HUES48 (cell line): ENCODE measurements at regions not wholly inside any gene's neighbourhood (a gene's known extent, or its start where the extent isn't known, plus 50 kb on each side); places are given as distances from the start of the nearest gene placed in this dataset.

ENCODE experiments used
- H3K27ac ChIP-seq: one replicate; pipeline ENCODE4 v1.7.0; 2013; ENCODE audit warnings: low read depth, low read length, inconsistent platforms
- H3K27me3 ChIP-seq: 2 replicates; pipeline ENCODE4 v1.6.1; 2013; ENCODE audit warnings: mild to moderate bottlenecking, low read length; ENCODE audit not compliant: control insufficient read depth, insufficient read depth
- H3K36me3 ChIP-seq: 2 replicates; pipeline ENCODE4 v1.6.1; 2013; ENCODE audit warnings: low read length; ENCODE audit not compliant: control insufficient read depth, insufficient read depth
- H3K4me1 ChIP-seq: 2 replicates; pipeline ENCODE4 v1.6.1; 2013; ENCODE audit warnings: mild to moderate bottlenecking, low read length; ENCODE audit not compliant: control insufficient read depth, insufficient read depth
- H3K4me3 ChIP-seq: 2 replicates; pipeline ENCODE4 v1.5.1; 2013; ENCODE audit warnings: mild to moderate bottlenecking, low read depth, low read length
- H3K9ac ChIP-seq: 2 replicates; pipeline ENCODE4 v1.6.1; 2013; ENCODE audit warnings: mild to moderate bottlenecking, low read depth, low read length, moderate library complexity
- H3K9me3 ChIP-seq: 2 replicates; pipeline ENCODE4 v1.6.1; 2013; ENCODE audit warnings: low read length; ENCODE audit not compliant: control insufficient read depth, insufficient read depth

DNA sequence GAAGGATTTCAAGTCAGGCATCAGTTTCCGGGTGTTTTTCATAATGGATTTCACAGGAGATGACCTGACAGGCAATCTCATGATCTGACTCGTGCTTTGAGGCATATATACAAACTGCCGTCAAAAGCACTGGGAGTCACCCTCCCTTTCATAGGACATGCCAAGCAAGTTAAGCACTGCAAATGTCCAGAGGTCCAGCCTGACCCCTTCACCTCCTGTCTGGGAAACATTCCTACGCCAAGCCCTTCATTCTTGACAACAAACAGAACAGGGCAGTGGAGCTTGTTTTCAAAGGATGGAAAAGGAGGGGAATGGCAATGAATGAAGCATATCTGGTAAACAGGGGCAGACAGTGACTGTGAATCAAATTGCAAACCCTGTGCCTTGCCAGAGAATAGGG lies 963.6 kb downstream of the BCL11A start:
- Histone ChIP-seq H3K27me3 (no peaks in the 10 kb centered on the region), H3K36me3 (no peaks in the 10 kb centered on the region), H3K4me3 (no peak overlapping the region), H3K9me3 (no peaks in the 10 kb centered on the region), H3K27ac (no peak overlapping the region), H3K9ac (no peak overlapping the region), H3K4me1 (no peaks in the 10 kb centered on the region)

DNA sequence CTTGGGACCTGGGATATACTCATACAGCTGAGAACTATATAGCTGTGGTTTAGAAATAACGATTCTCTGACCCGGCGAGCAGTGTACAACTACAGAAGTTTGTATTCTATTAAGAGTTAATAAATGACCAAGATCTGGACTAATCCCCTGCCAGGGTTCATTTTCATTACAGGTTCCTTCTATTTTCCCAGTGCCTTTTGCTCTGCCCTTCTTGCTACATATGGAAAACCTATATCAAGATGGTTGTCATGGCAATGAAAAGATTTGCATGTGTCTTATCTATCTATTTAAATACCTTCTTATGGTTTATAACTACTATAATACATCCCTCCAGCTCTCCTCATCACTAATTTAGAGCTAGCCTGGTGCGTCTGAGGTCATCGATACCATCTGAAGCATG lies 965.2 kb downstream of the BCL11A start:
- H3K4me3 ChIP-seq: no peak overlapping the region
- no peaks in the 10 kb centered on the region for H3K4me1 ChIP-seq
- no peak overlapping the region for H3K27ac ChIP-seq

DNA sequence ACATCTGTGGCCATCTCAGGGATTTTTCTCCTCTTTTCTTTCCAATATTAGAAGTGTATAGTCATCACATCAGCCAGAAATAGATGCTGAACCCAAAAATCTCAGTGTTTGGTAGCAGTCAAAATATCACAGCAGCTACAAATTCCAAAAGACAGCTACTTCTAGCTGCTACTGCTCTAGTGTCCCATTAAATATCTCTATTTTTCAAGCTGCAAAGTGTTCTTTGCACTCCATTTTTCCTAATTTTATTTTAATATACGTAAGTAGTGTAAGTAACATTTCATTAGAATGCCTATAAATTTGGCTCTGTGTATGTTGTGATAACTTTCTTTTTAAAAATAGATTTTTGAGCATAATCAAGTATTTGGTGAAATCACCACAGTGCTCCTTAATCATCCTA lies 967.3 kb downstream of the BCL11A start:
- H3K36me3 ChIP-seq: no peaks in the 10 kb centered on the region
- no peak overlapping the region for H3K9ac ChIP-seq
- no peaks in the 10 kb centered on the region for H3K27me3 ChIP-seq
- H3K4me3 ChIP-seq: no peak overlapping the region
- no peaks in the 10 kb centered on the region for H3K9me3 ChIP-seq
- H3K4me1 ChIP-seq: no peaks in the 10 kb centered on the region
- H3K27ac ChIP-seq: no peak overlapping the region

More for the DNA sequence above, 965.2 kb downstream of the BCL11A start:
- Histone ChIP-seq H3K9me3 (no peaks in the 10 kb centered on the region), H3K9ac (no peak overlapping the region), H3K36me3 (no peaks in the 10 kb centered on the region), H3K27me3 (no peaks in the 10 kb centered on the region)

DNA sequence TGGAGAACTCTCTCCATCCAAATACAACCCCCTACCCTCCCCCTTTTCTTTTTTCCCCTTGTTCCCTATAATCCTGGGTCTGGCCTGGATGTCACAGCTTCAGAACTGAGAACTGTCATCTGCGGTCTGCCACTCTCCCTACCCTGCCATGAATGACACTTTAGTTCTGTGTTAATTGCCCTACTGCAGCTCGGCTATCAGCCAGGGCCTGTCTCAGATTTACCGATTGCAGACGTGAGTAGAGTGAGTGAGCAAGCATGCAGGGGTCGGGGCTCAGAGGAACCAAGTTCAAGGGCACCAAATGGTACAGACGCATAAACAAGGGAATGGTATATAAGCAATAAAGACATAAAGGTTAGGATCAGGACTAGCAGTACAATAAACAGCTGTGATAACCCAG lies 967.8 kb downstream of the BCL11A start:
- no peaks in the 10 kb centered on the region for H3K9me3 ChIP-seq
- H3K9ac ChIP-seq: no peak overlapping the region
- H3K4me1 ChIP-seq: no peaks in the 10 kb centered on the region
- no peak overlapping the region for H3K27ac ChIP-seq
- H3K27me3 ChIP-seq: no peaks in the 10 kb centered on the region
- no peak overlapping the region for H3K4me3 ChIP-seq
- no peaks in the 10 kb centered on the region for H3K36me3 ChIP-seq

DNA sequence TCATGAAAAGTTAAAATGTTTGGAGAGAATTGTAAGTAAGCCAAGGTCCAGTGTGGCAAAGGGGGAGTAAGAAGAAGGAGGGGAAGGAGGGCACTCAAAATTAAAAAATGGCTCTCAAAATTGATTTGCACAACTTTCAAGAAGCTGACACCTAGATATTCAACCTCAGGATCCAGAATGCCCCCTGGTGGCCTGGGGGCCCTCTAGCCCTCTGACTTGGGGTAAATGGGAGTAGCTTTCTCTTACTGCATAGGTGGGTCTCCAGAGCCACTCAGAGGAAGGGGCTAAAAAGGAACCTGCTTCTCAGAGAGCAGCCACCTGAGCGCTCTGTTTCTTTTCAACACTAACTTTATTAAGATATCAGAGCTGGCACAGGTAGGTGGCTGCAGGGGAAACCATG lies 968.5 kb downstream of the BCL11A start:
- H3K9ac ChIP-seq: no peak overlapping the region
- no peaks in the 10 kb centered on the region for H3K36me3 ChIP-seq
- no peaks in the 10 kb centered on the region for H3K9me3 ChIP-seq
- H3K4me1 ChIP-seq: no peaks in the 10 kb centered on the region
- H3K27me3 ChIP-seq: no peaks in the 10 kb centered on the region
- H3K4me3 ChIP-seq: no peak overlapping the region
- no peak overlapping the region for H3K27ac ChIP-seq

DNA sequence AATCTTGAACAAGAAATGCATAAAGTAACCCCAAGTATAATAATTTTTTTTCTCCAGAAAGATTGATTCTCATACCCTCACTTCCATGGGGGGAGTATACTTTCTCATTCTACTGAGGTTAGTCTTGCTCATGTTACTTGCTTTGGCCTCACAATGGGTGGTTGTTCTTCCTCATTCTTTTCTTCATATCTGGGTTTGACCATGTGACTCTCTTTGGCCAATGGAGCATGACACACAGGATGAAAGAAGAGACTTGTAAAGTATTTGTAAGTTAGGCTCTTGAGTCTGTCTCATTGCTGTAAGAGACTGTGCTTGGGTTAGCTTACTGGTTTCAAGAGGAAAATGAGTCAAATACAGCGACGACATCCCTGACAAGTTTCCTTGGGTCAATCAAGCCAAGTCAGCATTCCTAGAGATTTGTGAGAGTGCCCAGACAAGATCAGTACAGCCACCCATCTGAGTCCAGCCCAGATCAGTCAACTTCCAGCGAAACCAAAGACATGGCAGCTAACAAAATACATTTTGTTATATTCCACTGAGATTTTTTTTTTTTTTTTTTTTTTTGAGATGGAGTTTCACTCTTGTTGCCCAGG lies 970.2 kb downstream of the BCL11A start:
- H3K9me3 ChIP-seq: no peaks in the 10 kb centered on the region
- no peak overlapping the region for H3K27ac ChIP-seq
- no peaks in the 10 kb centered on the region for H3K36me3 ChIP-seq
- no peak overlapping the region for H3K9ac ChIP-seq
- H3K4me1 ChIP-seq: no peaks in the 10 kb centered on the region
- no peak overlapping the region for H3K4me3 ChIP-seq
- H3K27me3 ChIP-seq: no peaks in the 10 kb centered on the region

DNA sequence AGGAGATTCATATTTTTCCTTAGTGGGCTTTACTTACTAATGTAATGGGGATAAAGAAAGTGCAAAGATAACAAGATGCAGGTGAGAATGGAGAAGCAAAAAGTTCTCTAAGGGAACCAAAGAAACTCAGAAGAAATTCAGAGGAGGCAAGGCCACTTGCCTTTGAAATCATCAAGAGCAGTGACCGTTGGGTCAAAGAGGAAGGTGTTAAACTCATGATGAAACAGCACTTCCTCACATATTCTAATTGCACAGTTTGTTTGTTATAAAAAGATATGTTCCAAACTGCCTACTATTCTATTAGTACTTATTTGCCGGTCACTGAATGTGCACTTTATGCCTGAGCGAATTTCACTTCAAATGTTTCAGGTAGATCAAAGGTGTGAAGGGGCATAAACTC lies 975.1 kb downstream of the BCL11A start:
- H3K27ac ChIP-seq: no peak overlapping the region
- no peaks in the 10 kb centered on the region for H3K9me3 ChIP-seq
- no peaks in the 10 kb centered on the region for H3K27me3 ChIP-seq
- no peaks in the 10 kb centered on the region for H3K4me1 ChIP-seq
- no peak overlapping the region for H3K4me3 ChIP-seq
- H3K9ac ChIP-seq: no peak overlapping the region
- no peaks in the 10 kb centered on the region for H3K36me3 ChIP-seq

DNA sequence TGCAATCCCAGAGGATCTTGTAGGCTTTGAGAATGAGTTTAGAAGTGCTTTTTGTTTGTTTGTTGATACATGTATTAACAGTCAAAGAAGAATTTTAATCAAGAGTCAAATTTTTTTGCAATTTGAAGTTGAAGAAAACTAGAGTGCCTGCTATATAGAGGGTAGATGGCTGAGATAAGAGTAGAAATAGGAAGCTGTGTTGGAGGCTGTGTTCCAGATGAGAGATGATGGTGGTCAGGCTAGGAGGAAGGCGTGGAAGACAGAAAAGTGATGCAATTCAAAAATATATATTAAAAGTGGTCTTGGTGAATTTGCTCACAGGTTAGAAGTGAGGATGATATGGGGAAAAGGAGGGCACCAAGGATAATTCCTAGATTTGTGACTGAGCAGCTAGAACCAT lies 978.3 kb downstream of the BCL11A start:
- Histone ChIP-seq H3K27me3 (no peaks in the 10 kb centered on the region), H3K9me3 (no peaks in the 10 kb centered on the region), H3K9ac (no peak overlapping the region), H3K4me3 (no peak overlapping the region), H3K4me1 (no peaks in the 10 kb centered on the region), H3K27ac (no peak overlapping the region), H3K36me3 (no peaks in the 10 kb centered on the region)

DNA sequence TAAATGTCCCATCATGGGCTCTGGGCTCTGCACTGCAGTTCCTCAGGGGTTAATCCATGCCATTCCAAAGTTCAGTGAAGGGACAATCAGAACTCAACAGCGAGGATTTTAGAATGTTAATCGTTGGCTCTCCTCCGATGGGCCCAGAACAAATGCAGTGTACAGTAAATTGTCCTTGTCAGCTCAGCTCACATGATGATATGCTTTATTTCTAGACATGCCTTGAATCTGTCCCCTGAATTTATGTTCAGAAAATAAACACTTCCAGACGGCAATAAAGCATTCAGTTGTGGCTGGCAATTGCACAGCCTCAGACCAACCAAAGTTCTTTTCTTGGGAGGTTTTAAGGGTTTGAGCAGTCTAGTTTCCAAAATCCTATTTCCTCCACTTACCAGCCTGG lies 981.2 kb downstream of the BCL11A start:
- Histone ChIP-seq H3K4me3 (no peak overlapping the region), H3K4me1 (no peaks in the 10 kb centered on the region), H3K9me3 (no peaks in the 10 kb centered on the region), H3K9ac (no peak overlapping the region), H3K27ac (no peak overlapping the region), H3K36me3 (no peaks in the 10 kb centered on the region), H3K27me3 (no peaks in the 10 kb centered on the region)

DNA sequence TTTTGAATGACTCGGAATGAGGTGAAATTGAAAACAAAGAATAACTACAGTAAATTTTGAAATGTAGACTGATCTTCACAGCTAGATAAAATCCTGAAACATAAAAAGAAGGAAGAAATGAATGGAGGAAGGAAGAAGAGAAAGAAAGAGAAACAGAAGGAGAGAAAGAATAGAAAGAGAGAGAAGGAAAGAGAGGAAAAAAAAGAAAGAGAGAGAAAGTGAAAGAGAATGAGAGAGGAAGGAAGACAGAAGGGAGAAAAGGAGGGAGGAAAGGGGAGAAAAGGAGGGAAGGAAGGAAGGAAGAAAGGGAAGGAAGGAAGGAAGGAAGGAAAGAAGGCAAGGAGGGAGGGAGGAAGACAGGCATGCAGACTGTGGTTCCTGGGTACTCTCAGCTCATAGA lies 982.6 kb downstream of the BCL11A start:
- no peak overlapping the region for H3K9ac ChIP-seq
- H3K36me3 ChIP-seq: no peaks in the 10 kb centered on the region

DNA sequence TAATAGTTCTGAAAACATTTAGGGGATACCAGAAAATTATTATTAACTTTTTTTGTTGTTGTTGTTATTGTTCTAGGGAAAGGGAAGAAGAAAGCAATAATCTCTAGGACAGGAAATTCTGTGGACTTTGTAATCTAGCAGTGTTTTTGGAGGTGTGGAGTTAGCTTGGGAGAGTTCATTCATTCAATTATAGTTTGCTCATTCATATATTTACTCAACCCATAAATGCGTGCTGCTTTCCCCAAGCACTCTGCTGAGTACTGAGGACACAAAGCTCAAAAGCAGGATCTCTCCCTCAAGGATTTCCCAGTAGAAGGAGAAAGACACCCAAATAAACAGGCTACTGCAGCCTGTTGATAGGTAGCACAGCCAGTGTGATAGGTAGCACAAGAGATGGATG lies 984.3 kb downstream of the BCL11A start:
- no peak overlapping the region for H3K9ac ChIP-seq
- H3K27ac ChIP-seq: no peak overlapping the region
- H3K9me3 ChIP-seq: no peaks in the 10 kb centered on the region
- H3K4me3 ChIP-seq: no peak overlapping the region
- no peaks in the 10 kb centered on the region for H3K4me1 ChIP-seq
- no peaks in the 10 kb centered on the region for H3K36me3 ChIP-seq
- no peaks in the 10 kb centered on the region for H3K27me3 ChIP-seq

More for the DNA sequence above, 982.6 kb downstream of the BCL11A start:
- H3K27me3 ChIP-seq: no peaks in the 10 kb centered on the region
- no peaks in the 10 kb centered on the region for H3K9me3 ChIP-seq
- no peak overlapping the region for H3K4me3 ChIP-seq
- H3K27ac ChIP-seq: no peak overlapping the region
- H3K4me1 ChIP-seq: no peaks in the 10 kb centered on the region

DNA sequence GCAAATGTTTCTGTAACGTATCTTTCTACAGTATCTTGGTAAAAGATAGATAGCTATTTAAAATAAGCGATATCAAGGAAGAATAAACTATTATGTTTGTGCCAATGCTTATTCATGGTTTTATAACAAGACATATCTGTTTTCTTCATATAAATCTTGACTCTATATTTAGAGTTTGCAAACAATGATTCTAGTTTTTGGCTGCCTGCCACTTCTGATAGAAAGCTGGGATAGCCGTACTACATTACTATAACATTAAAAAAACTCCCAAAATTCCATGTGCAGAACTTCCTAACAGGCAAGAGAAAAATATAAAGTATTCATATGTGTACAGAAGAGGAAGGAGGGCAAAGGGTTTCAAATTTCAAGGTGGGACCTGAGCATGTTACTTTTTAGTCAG lies 985.0 kb downstream of the BCL11A start:
- no peak overlapping the region for H3K4me3 ChIP-seq
- H3K4me1 ChIP-seq: no peaks in the 10 kb centered on the region
- H3K9me3 ChIP-seq: no peaks in the 10 kb centered on the region
- H3K9ac ChIP-seq: no peak overlapping the region
- no peak overlapping the region for H3K27ac ChIP-seq
- no peaks in the 10 kb centered on the region for H3K36me3 ChIP-seq
- no peaks in the 10 kb centered on the region for H3K27me3 ChIP-seq
